GM12875 (cell line): ENCODE measurements at regions not wholly inside any gene's neighbourhood (a gene's known extent, or its start where the extent isn't known, plus 50 kb on each side); places are given as distances from the start of the nearest gene placed in this dataset.

Experiments
- H3K4me3 ChIP-seq: one replicate; pipeline ENCODE4 v1.5.1; 2011; ENCODE audit warnings: low read depth, low read length, control low read depth
- TF ChIP-seq, protein P1 (sequence below): IDR thresholded peaks from 2 replicates; pipeline ENCODE4 v1.5.1; 2011; ENCODE audit warnings: low read depth, mild to moderate bottlenecking, control low read depth, inconsistent platforms, low read length, moderate library complexity, borderline replicate concordance; ENCODE audit not compliant: insufficient read depth

DNA sequence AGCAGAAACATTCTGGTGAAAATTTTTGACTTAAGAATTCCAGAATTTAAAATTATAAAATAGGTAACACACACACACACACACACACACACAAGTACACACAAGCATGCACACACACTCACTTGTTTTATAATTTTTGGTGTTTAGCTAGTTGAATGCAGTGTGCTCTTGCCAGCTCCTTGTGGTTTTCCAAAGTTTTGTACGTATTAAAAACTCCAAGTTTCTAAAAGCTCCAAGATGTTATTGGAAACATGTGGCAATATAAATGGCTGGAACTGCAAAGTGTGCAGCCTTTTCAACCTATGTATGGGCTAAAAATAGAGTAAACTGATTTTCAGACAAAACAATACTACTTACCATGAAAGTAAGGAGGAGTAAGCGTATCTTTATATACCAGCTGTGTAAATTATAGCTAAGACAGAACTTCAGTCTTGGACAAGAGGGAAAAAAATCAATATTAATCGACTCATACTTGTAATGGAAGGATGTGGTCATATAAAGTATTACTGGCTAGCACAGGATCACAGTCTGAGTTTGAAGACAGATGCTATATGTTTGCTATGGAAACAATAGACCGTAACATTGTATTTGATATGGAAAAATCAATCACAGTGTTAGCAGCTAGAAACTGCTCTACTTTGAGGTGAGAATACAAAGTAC is 727.1 kb upstream of the GRAMD2B start:
- H3K4me3 ChIP-seq, result no peak overlapping the region
- TF ChIP-seq, protein P1, sequence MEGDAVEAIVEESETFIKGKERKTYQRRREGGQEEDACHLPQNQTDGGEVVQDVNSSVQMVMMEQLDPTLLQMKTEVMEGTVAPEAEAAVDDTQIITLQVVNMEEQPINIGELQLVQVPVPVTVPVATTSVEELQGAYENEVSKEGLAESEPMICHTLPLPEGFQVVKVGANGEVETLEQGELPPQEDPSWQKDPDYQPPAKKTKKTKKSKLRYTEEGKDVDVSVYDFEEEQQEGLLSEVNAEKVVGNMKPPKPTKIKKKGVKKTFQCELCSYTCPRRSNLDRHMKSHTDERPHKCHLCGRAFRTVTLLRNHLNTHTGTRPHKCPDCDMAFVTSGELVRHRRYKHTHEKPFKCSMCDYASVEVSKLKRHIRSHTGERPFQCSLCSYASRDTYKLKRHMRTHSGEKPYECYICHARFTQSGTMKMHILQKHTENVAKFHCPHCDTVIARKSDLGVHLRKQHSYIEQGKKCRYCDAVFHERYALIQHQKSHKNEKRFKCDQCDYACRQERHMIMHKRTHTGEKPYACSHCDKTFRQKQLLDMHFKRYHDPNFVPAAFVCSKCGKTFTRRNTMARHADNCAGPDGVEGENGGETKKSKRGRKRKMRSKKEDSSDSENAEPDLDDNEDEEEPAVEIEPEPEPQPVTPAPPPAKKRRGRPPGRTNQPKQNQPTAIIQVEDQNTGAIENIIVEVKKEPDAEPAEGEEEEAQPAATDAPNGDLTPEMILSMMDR, result no peak

DNA sequence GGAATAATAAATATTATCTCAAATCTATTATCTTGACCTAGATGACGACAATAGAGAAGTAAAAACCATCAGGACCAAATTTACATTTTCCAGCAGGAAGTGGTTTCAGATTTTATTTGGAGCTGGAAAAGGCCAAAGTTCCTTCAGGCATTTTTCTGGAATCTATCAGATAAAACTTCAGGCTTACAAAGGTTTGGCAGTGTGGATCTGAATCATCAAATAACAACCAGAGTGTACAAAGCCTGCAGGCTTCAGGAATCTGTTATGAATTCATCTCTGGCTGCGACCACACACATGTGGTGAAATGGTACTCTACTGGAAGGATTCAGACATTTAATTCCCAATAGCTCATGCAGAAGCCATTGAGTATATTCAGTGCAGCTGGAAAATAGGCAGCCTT is 726.4 kb upstream of the GRAMD2B start:
- H3K4me3 ChIP-seq, result no peak overlapping the region
- TF ChIP-seq, protein P1, result no peak

DNA sequence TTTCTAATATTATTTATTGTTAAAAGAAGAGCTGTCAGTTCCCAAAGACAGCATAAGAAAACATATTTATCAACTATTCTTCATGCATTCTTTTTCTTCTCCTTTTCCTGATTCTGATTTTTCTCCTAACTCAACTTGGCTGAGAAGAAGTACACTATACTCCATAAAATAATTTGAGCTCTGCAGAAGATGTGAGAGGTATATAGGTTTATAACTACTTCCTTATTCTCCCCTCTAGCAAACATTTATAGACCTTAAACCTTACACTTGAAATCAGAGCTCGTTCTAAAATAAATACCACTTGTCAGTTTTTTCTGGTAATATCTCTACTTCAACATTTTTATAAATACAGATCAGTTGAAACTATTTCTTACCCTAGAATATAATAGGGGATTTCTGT is 724.8 kb upstream of the GRAMD2B start:
- H3K4me3 ChIP-seq, result no peak overlapping the region
- TF ChIP-seq, protein P1, result no peak

DNA sequence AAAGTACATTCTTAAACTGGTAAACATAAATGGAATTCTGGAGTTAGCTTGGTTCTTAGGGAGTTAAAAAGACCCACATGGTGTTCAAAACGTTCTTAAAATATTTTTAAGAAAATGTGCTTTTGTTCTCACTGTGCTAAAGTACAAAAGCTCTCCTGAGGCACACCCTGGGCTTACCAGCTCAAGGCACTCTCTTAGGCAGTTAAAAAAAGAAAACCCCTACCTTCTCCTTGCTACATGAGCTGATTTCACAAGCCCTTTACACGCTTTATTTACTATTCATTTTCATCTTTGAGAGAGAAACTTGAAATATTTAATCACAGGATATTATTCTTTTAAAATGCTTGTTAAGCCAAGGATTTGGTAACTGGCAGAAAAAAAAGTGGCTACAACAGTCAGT is 723.3 kb upstream of the GRAMD2B start:
- TF ChIP-seq, protein P1, result no peak
- no peak overlapping the region for H3K4me3 ChIP-seq

DNA sequence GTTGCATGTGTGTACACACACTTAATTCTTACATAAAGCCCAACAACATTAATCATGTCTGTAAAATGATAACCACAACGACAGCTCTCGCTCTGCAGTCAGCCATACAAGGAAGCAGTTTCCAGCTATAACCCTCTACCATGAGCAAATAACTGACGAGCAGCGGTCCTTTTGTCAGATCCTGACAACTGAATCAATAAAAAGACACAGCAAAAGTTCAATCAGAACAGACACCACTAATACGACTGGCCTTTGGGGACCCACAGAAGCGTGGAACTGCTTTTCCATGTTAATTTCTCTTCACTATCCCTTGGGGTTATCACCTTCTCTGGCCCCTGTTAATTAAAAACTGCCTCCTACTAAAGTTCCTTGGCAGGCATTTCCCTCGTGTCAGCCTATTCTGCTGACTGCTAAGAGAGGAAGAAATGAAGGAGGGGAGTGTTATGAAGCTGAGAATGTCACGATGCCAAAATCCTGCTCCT is 722.8 kb upstream of the GRAMD2B start:
- TF ChIP-seq, protein P1, result no peak
- H3K4me3 ChIP-seq, result no peak overlapping the region

DNA sequence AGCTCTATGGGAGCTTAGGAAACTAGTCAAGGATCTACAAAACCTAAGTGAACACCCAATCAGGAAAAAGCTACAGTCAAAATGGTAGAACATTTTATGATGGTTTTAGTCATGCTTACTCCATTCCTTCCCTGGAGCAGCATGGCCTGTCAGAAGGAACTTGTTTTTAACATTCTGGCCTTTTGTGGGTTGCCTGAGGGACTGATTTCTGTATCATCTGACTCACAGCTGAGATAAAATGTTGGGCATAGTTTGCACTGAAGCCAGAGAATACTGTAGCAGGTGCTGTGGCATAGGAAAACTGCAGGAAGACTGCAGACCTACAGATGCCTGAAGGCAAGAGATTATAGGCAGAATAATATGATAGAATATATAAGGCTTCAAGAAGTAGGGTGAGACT is 719.6 kb upstream of the GRAMD2B start:
- TF ChIP-seq, protein P1, result no peak
- H3K4me3 ChIP-seq, result no peak overlapping the region

DNA sequence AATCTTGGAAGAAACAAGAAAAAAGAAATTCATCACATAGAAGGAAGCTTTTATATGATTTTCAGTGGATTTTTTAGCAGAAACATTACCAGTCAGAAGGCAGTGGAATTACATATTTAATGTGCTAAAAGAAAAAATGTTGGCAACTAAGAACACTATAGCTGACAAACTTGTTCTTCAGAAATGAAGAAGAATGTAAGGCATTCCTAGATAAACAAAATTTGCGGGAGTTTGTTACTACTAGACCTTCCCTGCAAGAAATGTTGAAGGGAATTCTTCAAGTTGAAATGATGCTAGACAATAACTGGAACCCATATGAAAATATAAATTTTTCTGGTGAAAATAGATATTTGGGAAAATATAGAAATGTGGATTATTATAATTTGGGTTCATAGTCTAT is 718.3 kb upstream of the GRAMD2B start:
- TF ChIP-seq, protein P1, result no peak
- no peak overlapping the region for H3K4me3 ChIP-seq
